ENCODE measurements at regions not wholly inside any gene's neighbourhood (a gene's known extent, or its start where the extent isn't known, plus 50 kb on each side); places are given as distances from the start of the nearest gene placed in this dataset.

- Histone ChIP-seq H3K9ac (ENCODE audit: low read depth in 1 of 2, low read length in 2 of 2) (no peak overlapping the region), H3K4me3 (ENCODE audit: low read depth in 1 of 3, low read length in 3 of 3) (no peak overlapping the region), H3K9me3 (ENCODE audit: control insufficient read depth in 4 of 4, low read length in 3 of 4) (no peaks in the 10 kb centered on the region), H3K4me1 (ENCODE audit: control insufficient read depth in 4 of 4, insufficient read depth in 4 of 4, low read length in 3 of 4) (no peaks in the 10 kb centered on the region), H3K27me3 (ENCODE audit: control insufficient read depth in 4 of 4, insufficient read depth in 4 of 4, low read length in 3 of 4) (no peaks in the 10 kb centered on the region), H3K27ac (ENCODE audit: low read depth in 1 of 2, low read length in 2 of 2) (no peak overlapping the region), H3K36me3 (ENCODE audit: control insufficient read depth in 4 of 4, insufficient read depth in 3 of 4, low read depth in 1 of 4, low read length in 3 of 4) (no peaks in the 10 kb centered on the region)
- no peak for DNase-seq (ENCODE audit: low spot score)
- no peak for TF ChIP-seq TAF1 (conservative IDR thresholded peaks at IDR 0.05)
- TF ChIP-seq, protein P1, sequence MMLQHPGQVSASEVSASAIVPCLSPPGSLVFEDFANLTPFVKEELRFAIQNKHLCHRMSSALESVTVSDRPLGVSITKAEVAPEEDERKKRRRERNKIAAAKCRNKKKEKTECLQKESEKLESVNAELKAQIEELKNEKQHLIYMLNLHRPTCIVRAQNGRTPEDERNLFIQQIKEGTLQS (IDR thresholded peaks at IDR 0.05): no peak
- TF ChIP-seq NR2F2 (IDR thresholded peaks at IDR 0.05): no peak
- TF ChIP-seq FOXA1 (IDR thresholded peaks at IDR 0.05): no peak
- no peak for TF ChIP-seq MAX (IDR thresholded peaks at IDR 0.05)
- TF ChIP-seq RXRA (IDR thresholded peaks at IDR 0.05): no peak
- TF ChIP-seq CTCF (IDR thresholded peaks at IDR 0.05; ENCODE audit: low read depth, low read length, missing input control): no peak
- no peak for TF ChIP-seq REST (IDR thresholded peaks at IDR 0.05)
- TF ChIP-seq, protein P2, sequence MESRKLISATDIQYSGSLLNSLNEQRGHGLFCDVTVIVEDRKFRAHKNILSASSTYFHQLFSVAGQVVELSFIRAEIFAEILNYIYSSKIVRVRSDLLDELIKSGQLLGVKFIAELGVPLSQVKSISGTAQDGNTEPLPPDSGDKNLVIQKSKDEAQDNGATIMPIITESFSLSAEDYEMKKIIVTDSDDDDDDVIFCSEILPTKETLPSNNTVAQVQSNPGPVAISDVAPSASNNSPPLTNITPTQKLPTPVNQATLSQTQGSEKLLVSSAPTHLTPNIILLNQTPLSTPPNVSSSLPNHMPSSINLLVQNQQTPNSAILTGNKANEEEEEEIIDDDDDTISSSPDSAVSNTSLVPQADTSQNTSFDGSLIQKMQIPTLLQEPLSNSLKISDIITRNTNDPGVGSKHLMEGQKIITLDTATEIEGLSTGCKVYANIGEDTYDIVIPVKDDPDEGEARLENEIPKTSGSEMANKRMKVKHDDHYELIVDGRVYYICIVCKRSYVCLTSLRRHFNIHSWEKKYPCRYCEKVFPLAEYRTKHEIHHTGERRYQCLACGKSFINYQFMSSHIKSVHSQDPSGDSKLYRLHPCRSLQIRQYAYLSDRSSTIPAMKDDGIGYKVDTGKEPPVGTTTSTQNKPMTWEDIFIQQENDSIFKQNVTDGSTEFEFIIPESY (IDR thresholded peaks at IDR 0.05): no peak
Observed at GRCh38 chr14:86627080-86627479, 1097.1 kb downstream of the FLRT2 start.

DNA sequence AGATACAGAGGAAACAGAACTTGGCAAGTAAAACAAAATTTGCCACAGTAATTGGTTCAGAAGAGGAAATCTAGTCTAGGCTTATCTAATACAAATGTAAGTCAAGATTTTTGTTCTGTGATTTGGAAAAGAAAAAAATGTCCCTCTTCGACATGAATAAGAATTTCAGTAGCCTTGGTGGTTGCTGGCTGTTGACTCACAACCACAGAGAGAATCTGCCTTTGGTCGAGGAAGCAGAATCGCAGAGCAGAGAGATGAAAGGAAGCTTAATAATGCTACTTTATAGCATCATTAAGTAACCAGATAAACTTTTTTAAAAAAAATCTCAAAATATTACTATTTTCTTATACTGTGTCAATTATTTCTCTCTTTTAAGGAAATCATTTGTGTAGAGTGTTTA is 1096.6 kb downstream of the FLRT2 start:
- 79% methylated on average over 3 of the region's 3 CpGs for WGBS
- no peaks in the 10 kb centered on the region for H3K4me1 ChIP-seq (ENCODE audit: control insufficient read depth in 4 of 4, insufficient read depth in 4 of 4, low read length in 3 of 4)
- H3K9ac ChIP-seq (ENCODE audit: low read depth in 1 of 2, low read length in 2 of 2): no peak overlapping the region
- no peak overlapping the region for H3K4me3 ChIP-seq (ENCODE audit: low read depth in 1 of 3, low read length in 3 of 3)
- H3K9me3 ChIP-seq (ENCODE audit: control insufficient read depth in 4 of 4, low read length in 3 of 4): no peaks in the 10 kb centered on the region
- no peaks in the 10 kb centered on the region for H3K27me3 ChIP-seq (ENCODE audit: control insufficient read depth in 4 of 4, insufficient read depth in 4 of 4, low read length in 3 of 4)
- no peaks in the 10 kb centered on the region for H3K36me3 ChIP-seq (ENCODE audit: control insufficient read depth in 4 of 4, insufficient read depth in 3 of 4, low read depth in 1 of 4, low read length in 3 of 4)
- no peak overlapping the region for H3K27ac ChIP-seq (ENCODE audit: low read depth in 1 of 2, low read length in 2 of 2)
- DNase-seq (ENCODE audit: low spot score): no peak
- TF ChIP-seq FOXA1 (IDR thresholded peaks at IDR 0.05) (no peak), TAF1 (conservative IDR thresholded peaks at IDR 0.05) (no peak), RXRA (IDR thresholded peaks at IDR 0.05) (no peak)

DNA sequence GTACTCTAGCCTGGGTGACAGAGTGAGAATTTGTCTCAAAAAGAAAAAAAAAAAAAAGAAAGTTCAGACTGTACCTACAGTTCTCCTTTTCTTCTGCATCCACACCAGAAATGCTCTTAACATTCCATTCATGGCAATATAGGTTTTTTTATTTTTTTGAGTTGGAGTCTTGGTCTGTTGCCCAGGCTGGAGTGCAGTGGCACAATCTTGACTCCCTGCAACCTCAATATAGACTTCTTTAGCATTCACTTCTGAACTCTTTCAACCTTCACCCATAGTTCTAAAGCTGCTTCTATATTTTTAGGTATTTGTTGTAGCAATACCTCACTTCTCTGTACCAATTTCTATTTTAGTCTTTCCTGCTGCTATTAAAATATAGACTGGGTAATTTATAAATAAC is 1095.7 kb downstream of the FLRT2 start:
- Histone ChIP-seq H3K4me3 (ENCODE audit: low read depth in 1 of 3, low read length in 3 of 3) (no peak overlapping the region), H3K36me3 (ENCODE audit: control insufficient read depth in 4 of 4, insufficient read depth in 3 of 4, low read depth in 1 of 4, low read length in 3 of 4) (no peaks in the 10 kb centered on the region), H3K9ac (ENCODE audit: low read depth in 1 of 2, low read length in 2 of 2) (no peak overlapping the region)

More for the DNA sequence above, 1095.7 kb downstream of the FLRT2 start:
- Histone ChIP-seq H3K9me3 (ENCODE audit: control insufficient read depth in 4 of 4, low read length in 3 of 4) (no peaks in the 10 kb centered on the region), H3K27me3 (ENCODE audit: control insufficient read depth in 4 of 4, insufficient read depth in 4 of 4, low read length in 3 of 4) (no peaks in the 10 kb centered on the region), H3K27ac (ENCODE audit: low read depth in 1 of 2, low read length in 2 of 2) (no peak overlapping the region), H3K4me1 (ENCODE audit: control insufficient read depth in 4 of 4, insufficient read depth in 4 of 4, low read length in 3 of 4) (no peaks in the 10 kb centered on the region)
- no peak for DNase-seq (ENCODE audit: low spot score)
- TF ChIP-seq SP1 (IDR thresholded peaks at IDR 0.05) (no peak), TAF1 (conservative IDR thresholded peaks at IDR 0.05) (no peak), NR2F2 (IDR thresholded peaks at IDR 0.05) (no peak), EGR1 (IDR thresholded peaks at IDR 0.05; ENCODE audit: low read depth in 2 of 2) (no peak)
- TF ChIP-seq, protein P2 (IDR thresholded peaks at IDR 0.05): no peak
